ENCODE measurements at regions not wholly inside any gene's neighbourhood (a gene's known extent, or its start where the extent isn't known, plus 50 kb on each side); places are given as distances from the start of the nearest gene placed in this dataset.

- TF ChIP-seq, protein P1, sequence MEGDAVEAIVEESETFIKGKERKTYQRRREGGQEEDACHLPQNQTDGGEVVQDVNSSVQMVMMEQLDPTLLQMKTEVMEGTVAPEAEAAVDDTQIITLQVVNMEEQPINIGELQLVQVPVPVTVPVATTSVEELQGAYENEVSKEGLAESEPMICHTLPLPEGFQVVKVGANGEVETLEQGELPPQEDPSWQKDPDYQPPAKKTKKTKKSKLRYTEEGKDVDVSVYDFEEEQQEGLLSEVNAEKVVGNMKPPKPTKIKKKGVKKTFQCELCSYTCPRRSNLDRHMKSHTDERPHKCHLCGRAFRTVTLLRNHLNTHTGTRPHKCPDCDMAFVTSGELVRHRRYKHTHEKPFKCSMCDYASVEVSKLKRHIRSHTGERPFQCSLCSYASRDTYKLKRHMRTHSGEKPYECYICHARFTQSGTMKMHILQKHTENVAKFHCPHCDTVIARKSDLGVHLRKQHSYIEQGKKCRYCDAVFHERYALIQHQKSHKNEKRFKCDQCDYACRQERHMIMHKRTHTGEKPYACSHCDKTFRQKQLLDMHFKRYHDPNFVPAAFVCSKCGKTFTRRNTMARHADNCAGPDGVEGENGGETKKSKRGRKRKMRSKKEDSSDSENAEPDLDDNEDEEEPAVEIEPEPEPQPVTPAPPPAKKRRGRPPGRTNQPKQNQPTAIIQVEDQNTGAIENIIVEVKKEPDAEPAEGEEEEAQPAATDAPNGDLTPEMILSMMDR (IDR thresholded peaks at IDR 0.05), result no peak
- DNase-seq (no peak), ATAC-seq (no peak)
- H3K4me3 ChIP-seq, result no peak overlapping the region
- intact Hi-C loops (cut with DNase I, micrococcal nuclease), result no loop called here
- no peaks in the 10 kb centered on the region for H3K9me3 ChIP-seq
- no peaks in the 10 kb centered on the region for H3K4me1 ChIP-seq (ENCODE audit: low read depth)
- no peaks in the 10 kb centered on the region for H3K36me3 ChIP-seq (ENCODE audit: low read depth)
Measured at GRCh38 chr10:10591715-10592341, 425.8 kb upstream of the CELF2 start.

DNA sequence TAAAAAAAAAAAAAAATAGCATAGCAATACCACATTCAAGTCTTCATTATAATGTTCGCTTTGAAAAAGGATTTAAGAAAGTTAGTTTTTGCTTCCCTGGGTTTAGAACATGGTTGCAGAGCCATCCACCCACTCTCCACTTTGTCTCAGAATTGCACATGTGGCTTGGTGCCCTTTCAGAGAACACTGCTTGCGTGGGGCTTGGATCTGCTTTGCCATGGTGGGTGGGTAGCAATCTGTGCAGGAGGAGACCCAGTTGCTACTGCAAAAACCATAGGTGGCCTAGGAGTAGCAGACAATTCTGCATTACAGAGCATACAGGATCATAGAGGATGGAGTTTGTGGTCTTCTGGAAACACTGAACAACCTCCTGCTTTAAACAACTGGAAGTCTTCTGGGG is 421.4 kb upstream of the CELF2 start:
- Histone ChIP-seq H3K36me3 (ENCODE audit: low read depth) (no peaks in the 10 kb centered on the region), H3K4me1 (ENCODE audit: low read depth) (no peaks in the 10 kb centered on the region), H3K9me3 (no peaks in the 10 kb centered on the region), H3K4me3 (no peak overlapping the region)
- intact Hi-C loops (cut with DNase I, micrococcal nuclease), result no loop called here
- TF ChIP-seq, protein P1 (IDR thresholded peaks at IDR 0.05), result no peak
- no peak for DNase-seq
- no peak for ATAC-seq

DNA sequence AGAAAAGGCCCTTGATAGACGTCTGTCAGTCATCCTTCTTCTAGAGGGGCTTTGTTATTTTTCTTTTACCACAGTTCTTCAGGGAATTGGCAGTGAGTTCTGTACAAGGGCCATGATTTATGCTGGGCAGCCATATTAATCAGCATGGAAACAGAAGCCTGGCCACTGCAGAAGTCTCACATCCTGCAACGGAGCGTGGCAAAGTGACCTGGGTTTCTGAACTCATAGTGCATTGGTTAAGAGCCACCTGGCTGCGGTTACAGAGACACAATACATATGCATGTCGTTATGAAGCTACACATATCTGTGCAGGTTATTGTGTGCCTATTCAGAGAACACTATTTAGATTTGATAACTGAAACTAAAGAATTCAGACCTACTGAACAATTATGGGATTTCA is 419.4 kb upstream of the CELF2 start:
- ATAC-seq, result no peak
- no peaks in the 10 kb centered on the region for H3K36me3 ChIP-seq (ENCODE audit: low read depth)
- TF ChIP-seq, protein P1 (IDR thresholded peaks at IDR 0.05), result no peak
- no peaks in the 10 kb centered on the region for H3K4me1 ChIP-seq (ENCODE audit: low read depth)
- DNase-seq, result no peak
- intact Hi-C loops (cut with DNase I, micrococcal nuclease), result no loop called here
- no peak overlapping the region for H3K4me3 ChIP-seq
- no peaks in the 10 kb centered on the region for H3K9me3 ChIP-seq

- no peak overlapping the region for H3K4me3 ChIP-seq
- no peak for DNase-seq
- intact Hi-C loops (cut with DNase I, micrococcal nuclease), result no loop called here
- H3K9me3 ChIP-seq, result no peaks in the 10 kb centered on the region
- TF ChIP-seq, protein P1 (IDR thresholded peaks at IDR 0.05), result no peak
- no peaks in the 10 kb centered on the region for H3K4me1 ChIP-seq (ENCODE audit: low read depth)
- ATAC-seq, result no peak
- H3K36me3 ChIP-seq (ENCODE audit: low read depth), result no peaks in the 10 kb centered on the region
Measured at GRCh38 chr10:10600004-10600403, 417.7 kb upstream of the CELF2 start.

DNA sequence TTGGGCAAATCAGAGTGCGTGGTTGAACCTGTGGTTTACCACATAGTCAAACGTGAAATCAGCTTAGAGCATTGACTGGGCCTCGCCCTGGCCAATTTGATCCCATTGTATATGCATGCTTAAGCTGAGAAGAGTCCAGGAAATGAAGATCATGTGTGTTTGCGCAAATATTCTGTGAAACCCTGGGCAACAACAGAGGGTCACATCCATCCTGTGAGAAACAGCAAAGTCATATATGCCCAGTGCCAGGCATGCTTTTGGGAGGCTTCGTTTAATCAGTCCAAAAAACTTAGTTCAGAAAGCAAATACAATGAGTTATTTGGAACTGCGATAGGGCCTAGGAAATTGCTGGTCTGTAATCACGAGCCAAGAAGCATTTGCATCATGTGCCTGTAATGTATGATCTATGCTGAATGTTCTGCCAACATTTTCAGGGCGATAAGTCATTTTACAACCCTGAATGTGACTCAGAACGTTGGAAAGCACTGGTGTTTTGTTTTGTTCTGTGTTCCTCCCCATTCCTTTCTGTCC is 412.1 kb upstream of the CELF2 start:
- Histone ChIP-seq H3K4me3 (no peak overlapping the region), H3K4me1 (ENCODE audit: low read depth) (no peaks in the 10 kb centered on the region), H3K9me3 (no peaks in the 10 kb centered on the region), H3K36me3 (ENCODE audit: low read depth) (no peaks in the 10 kb centered on the region)
- ATAC-seq (peak; percentile 93), DNase-seq (peak in 1 of 3 donors; percentile 25)
- TF ChIP-seq, protein P1 (IDR thresholded peaks at IDR 0.05), result no peak
- intact Hi-C loops (cut with DNase I, micrococcal nuclease), result no loop called here

Measured in mucosa of descending colon (tissue), 3 donors.